ENCODE measurements at regions not wholly inside any gene's neighbourhood (a gene's known extent, or its start where the extent isn't known, plus 50 kb on each side); places are given as distances from the start of the nearest gene placed in this dataset.

DNA sequence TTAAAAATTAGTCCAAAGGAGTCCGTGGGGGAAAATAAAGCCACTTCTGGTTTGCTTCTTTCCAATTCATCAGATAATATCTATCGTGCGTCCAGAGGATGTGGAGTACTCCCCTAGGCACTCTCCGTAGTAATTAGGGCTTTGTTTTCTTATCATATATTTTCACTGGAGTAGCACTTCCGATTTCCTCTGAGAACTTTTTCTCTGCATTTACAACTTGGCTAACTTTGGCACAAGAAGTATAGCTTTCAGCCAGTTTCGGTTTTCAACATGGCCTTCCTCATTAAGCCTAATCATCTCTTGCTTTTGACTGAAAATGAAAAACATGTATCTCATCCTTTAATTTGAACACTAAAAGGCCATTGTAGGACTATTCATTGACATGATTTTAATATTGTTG, 80.5 kb downstream of the CASP3 start:
- no peak for FAIRE-seq
- no peaks in the 10 kb centered on the region for H3K27me3 Mint-ChIP-seq (ENCODE audit: low read depth, unreplicated experiment)
- H3K9me3 ChIP-seq (ENCODE audit: insufficient read depth, low read depth, low read length) = peaks cover 2% of the 10 kb centered on the region
- no peak overlapping the region for H3K4me2 ChIP-seq (ENCODE audit: low read length)
- no peaks in the 10 kb centered on the region for H3K79me2 ChIP-seq (ENCODE audit: insufficient read depth, low read length)
- H4K20me1 ChIP-seq (ENCODE audit: insufficient read depth, low read length) = no peaks in the 10 kb centered on the region
- H3K4me3 Mint-ChIP-seq (ENCODE audit: unreplicated experiment) = no peak overlapping the region
- no peak overlapping the region for H3K27ac ChIP-seq (ENCODE audit: low read depth, low read length)
- H2AFZ ChIP-seq (ENCODE audit: low read depth, low read length) = no peak overlapping the region
- H3K4me1 ChIP-seq (ENCODE audit: insufficient read depth, low read length) = no peaks in the 10 kb centered on the region
- no peaks in the 10 kb centered on the region for H3K36me3 ChIP-seq (ENCODE audit: insufficient read depth, low read length)
- H3K4me1 Mint-ChIP-seq (ENCODE audit: low read depth, unreplicated experiment) = no peaks in the 10 kb centered on the region
- no peak overlapping the region for H3K27ac Mint-ChIP-seq (ENCODE audit: unreplicated experiment)
- H3K9ac ChIP-seq (ENCODE audit: low read length) = no peak overlapping the region
- TF ChIP-seq, protein P1, sequence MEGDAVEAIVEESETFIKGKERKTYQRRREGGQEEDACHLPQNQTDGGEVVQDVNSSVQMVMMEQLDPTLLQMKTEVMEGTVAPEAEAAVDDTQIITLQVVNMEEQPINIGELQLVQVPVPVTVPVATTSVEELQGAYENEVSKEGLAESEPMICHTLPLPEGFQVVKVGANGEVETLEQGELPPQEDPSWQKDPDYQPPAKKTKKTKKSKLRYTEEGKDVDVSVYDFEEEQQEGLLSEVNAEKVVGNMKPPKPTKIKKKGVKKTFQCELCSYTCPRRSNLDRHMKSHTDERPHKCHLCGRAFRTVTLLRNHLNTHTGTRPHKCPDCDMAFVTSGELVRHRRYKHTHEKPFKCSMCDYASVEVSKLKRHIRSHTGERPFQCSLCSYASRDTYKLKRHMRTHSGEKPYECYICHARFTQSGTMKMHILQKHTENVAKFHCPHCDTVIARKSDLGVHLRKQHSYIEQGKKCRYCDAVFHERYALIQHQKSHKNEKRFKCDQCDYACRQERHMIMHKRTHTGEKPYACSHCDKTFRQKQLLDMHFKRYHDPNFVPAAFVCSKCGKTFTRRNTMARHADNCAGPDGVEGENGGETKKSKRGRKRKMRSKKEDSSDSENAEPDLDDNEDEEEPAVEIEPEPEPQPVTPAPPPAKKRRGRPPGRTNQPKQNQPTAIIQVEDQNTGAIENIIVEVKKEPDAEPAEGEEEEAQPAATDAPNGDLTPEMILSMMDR (IDR thresholded peaks at IDR 0.05; ENCODE audit: insufficient read depth, low read depth, low read length) = no peak
- no peak for TF ChIP-seq EZH2 (IDR thresholded peaks at IDR 0.05; ENCODE audit: insufficient read depth, low read length)
- DNase-seq (ENCODE audit: low read depth) = no peak
- peaks cover 7% of the 10 kb centered on the region for H3K9me3 Mint-ChIP-seq (ENCODE audit: unreplicated experiment)
- H3K27me3 ChIP-seq (ENCODE audit: insufficient read depth, low read length) = no peaks in the 10 kb centered on the region
- H3K36me3 Mint-ChIP-seq (ENCODE audit: low read depth, unreplicated experiment) = no peaks in the 10 kb centered on the region
- H3K4me3 ChIP-seq (ENCODE audit: insufficient read depth, low read depth, low read length) = no peak overlapping the region

GRCh38 chr4:184563621-184564020, 85.6 kb downstream of the CASP3 start:
- Mint-ChIP-seq H3K4me1 (ENCODE audit: low read depth, unreplicated experiment) (no peaks in the 10 kb centered on the region), H3K9me3 (ENCODE audit: unreplicated experiment) (peaks cover 7% of the 10 kb centered on the region), H3K27ac (ENCODE audit: unreplicated experiment) (no peak overlapping the region), H3K36me3 (ENCODE audit: low read depth, unreplicated experiment) (peaks cover 1% of the 10 kb centered on the region), H3K27me3 (ENCODE audit: low read depth, unreplicated experiment) (no peaks in the 10 kb centered on the region), H3K4me3 (ENCODE audit: unreplicated experiment) (no peak overlapping the region)
- H2AFZ ChIP-seq (ENCODE audit: low read depth, low read length) = no peak overlapping the region
- no peaks in the 10 kb centered on the region for H3K36me3 ChIP-seq (ENCODE audit: insufficient read depth, low read length)
- no peak overlapping the region for H3K4me2 ChIP-seq (ENCODE audit: low read length)
- H3K4me1 ChIP-seq (ENCODE audit: insufficient read depth, low read length) = no peaks in the 10 kb centered on the region
- H3K9me3 ChIP-seq (ENCODE audit: insufficient read depth, low read depth, low read length) = peaks cover 2% of the 10 kb centered on the region
- H3K4me3 ChIP-seq (ENCODE audit: insufficient read depth, low read depth, low read length) = no peak overlapping the region
- no peaks in the 10 kb centered on the region for H4K20me1 ChIP-seq (ENCODE audit: insufficient read depth, low read length)
- H3K27ac ChIP-seq (ENCODE audit: low read depth, low read length) = no peak overlapping the region
- TF ChIP-seq, protein P1 (IDR thresholded peaks at IDR 0.05; ENCODE audit: insufficient read depth, low read depth, low read length) = no peak
- no peak for TF ChIP-seq EZH2 (IDR thresholded peaks at IDR 0.05; ENCODE audit: insufficient read depth, low read length)
- no peaks in the 10 kb centered on the region for H3K27me3 ChIP-seq (ENCODE audit: insufficient read depth, low read length)
- H3K79me2 ChIP-seq (ENCODE audit: insufficient read depth, low read length) = no peaks in the 10 kb centered on the region
- DNase-seq (ENCODE audit: low read depth) = no peak
- H3K9ac ChIP-seq (ENCODE audit: low read length) = no peak overlapping the region
- no peak for FAIRE-seq

GRCh38 chr4:184558996-184559395, 84.6 kb upstream of the IRF2 start:
- Histone ChIP-seq H3K79me2 (ENCODE audit: insufficient read depth, low read length) (no peaks in the 10 kb centered on the region), H3K36me3 (ENCODE audit: insufficient read depth, low read length) (no peaks in the 10 kb centered on the region), H3K4me3 (ENCODE audit: insufficient read depth, low read depth, low read length) (no peak overlapping the region), H3K9ac (ENCODE audit: low read length) (no peak overlapping the region), H4K20me1 (ENCODE audit: insufficient read depth, low read length) (no peaks in the 10 kb centered on the region), H3K27me3 (ENCODE audit: insufficient read depth, low read length) (no peaks in the 10 kb centered on the region), H3K9me3 (ENCODE audit: insufficient read depth, low read depth, low read length) (no peaks in the 10 kb centered on the region), H3K4me1 (ENCODE audit: insufficient read depth, low read length) (no peaks in the 10 kb centered on the region), H3K4me2 (ENCODE audit: low read length) (no peak overlapping the region), H3K27ac (ENCODE audit: low read depth, low read length) (no peak overlapping the region), H2AFZ (ENCODE audit: low read depth, low read length) (no peak overlapping the region)
- FAIRE-seq (no peak), DNase-seq (ENCODE audit: low read depth) (no peak)
- Mint-ChIP-seq H3K9me3 (ENCODE audit: unreplicated experiment) (no peaks in the 10 kb centered on the region), H3K4me1 (ENCODE audit: low read depth, unreplicated experiment) (no peaks in the 10 kb centered on the region), H3K27me3 (ENCODE audit: low read depth, unreplicated experiment) (no peaks in the 10 kb centered on the region), H3K4me3 (ENCODE audit: unreplicated experiment) (no peak overlapping the region), H3K36me3 (ENCODE audit: low read depth, unreplicated experiment) (peaks cover 1% of the 10 kb centered on the region), H3K27ac (ENCODE audit: unreplicated experiment) (no peak overlapping the region)
- no peak for TF ChIP-seq EZH2 (IDR thresholded peaks at IDR 0.05; ENCODE audit: insufficient read depth, low read length)
- TF ChIP-seq, protein P1 (IDR thresholded peaks at IDR 0.05; ENCODE audit: insufficient read depth, low read depth, low read length) = no peak
